GOT3 (cell line): ENCODE measurements at regions not wholly inside any gene's neighbourhood (a gene's known extent, or its start where the extent isn't known, plus 50 kb on each side); places are given as distances from the start of the nearest gene placed in this dataset.
"Not testable (repeated sequence)": the region's sequence is repeated elsewhere in the genome, so short reads cannot be mapped to it uniquely, and the experiment has no call there.

Source experiments
- DNase-seq: peaks from one replicate; lab custom pipeline; 2025; ENCODE audit warnings: mixed read lengths; lab: John Stamatoyannopoulos, UW

GRCh38 chr10:7069706-7070105, 341.1 kb downstream of the SFMBT2 start:
- no peak for DNase-seq

- no peak for DNase-seq
Measured at GRCh38 chr10:7056216-7056615, 354.6 kb downstream of the SFMBT2 start.

GRCh38 chr10:7054915-7055314, 355.9 kb downstream of the SFMBT2 start:
- DNase-seq, result no peak

GRCh38 chr10:7053195-7053594, 357.6 kb downstream of the SFMBT2 start:
- DNase-seq, result no peak

GRCh38 chr10:7050024-7050423, 360.8 kb downstream of the SFMBT2 start:
- DNase-seq, result not testable (repeated sequence)

- DNase-seq, result no peak
Measured at GRCh38 chr10:7048061-7048460, 362.8 kb downstream of the SFMBT2 start.

- no peak for DNase-seq
Measured at GRCh38 chr10:7046615-7047014, 364.2 kb downstream of the SFMBT2 start.

- no peak for DNase-seq
Measured at GRCh38 chr10:7045891-7046599, 364.8 kb downstream of the SFMBT2 start.

- no peak for DNase-seq
Measured at GRCh38 chr10:7043055-7043653, 367.7 kb downstream of the SFMBT2 start.

- no peak for DNase-seq
Measured at GRCh38 chr10:7042419-7043054, 368.3 kb downstream of the SFMBT2 start.

- no peak for DNase-seq
Measured at GRCh38 chr10:7042000-7042399, 368.8 kb downstream of the SFMBT2 start.

- no peak for DNase-seq
Measured at GRCh38 chr10:7040681-7041080, 370.2 kb downstream of the SFMBT2 start.

- no peak for DNase-seq
Measured at GRCh38 chr10:7039859-7040258, 371.0 kb downstream of the SFMBT2 start.

- DNase-seq, result no peak
Measured at GRCh38 chr10:7038416-7038815, 372.4 kb downstream of the SFMBT2 start.

GRCh38 chr10:7037434-7037833, 373.4 kb downstream of the SFMBT2 start:
- DNase-seq, result not testable (repeated sequence)

GRCh38 chr10:7036951-7037350, 373.9 kb downstream of the SFMBT2 start:
- DNase-seq, result no peak

GRCh38 chr10:7035126-7035761, 375.6 kb downstream of the SFMBT2 start:
- no peak for DNase-seq

GRCh38 chr10:7033031-7033430, 377.8 kb downstream of the SFMBT2 start:
- DNase-seq, result no peak

GRCh38 chr10:7030134-7030855, 380.5 kb downstream of the SFMBT2 start:
- DNase-seq, result no peak

GRCh38 chr10:7029672-7030071, 381.2 kb downstream of the SFMBT2 start:
- DNase-seq, result no peak

- DNase-seq, result no peak
Measured at GRCh38 chr10:7028809-7029166, 382.0 kb downstream of the SFMBT2 start.
